ENCODE measurements at regions not wholly inside any gene's neighbourhood (a gene's known extent, or its start where the extent isn't known, plus 50 kb on each side); places are given as distances from the start of the nearest gene placed in this dataset.
"Not testable (repeated sequence)": the region's sequence is repeated elsewhere in the genome, so short reads cannot be mapped to it uniquely, and the experiment has no call there.

DNA sequence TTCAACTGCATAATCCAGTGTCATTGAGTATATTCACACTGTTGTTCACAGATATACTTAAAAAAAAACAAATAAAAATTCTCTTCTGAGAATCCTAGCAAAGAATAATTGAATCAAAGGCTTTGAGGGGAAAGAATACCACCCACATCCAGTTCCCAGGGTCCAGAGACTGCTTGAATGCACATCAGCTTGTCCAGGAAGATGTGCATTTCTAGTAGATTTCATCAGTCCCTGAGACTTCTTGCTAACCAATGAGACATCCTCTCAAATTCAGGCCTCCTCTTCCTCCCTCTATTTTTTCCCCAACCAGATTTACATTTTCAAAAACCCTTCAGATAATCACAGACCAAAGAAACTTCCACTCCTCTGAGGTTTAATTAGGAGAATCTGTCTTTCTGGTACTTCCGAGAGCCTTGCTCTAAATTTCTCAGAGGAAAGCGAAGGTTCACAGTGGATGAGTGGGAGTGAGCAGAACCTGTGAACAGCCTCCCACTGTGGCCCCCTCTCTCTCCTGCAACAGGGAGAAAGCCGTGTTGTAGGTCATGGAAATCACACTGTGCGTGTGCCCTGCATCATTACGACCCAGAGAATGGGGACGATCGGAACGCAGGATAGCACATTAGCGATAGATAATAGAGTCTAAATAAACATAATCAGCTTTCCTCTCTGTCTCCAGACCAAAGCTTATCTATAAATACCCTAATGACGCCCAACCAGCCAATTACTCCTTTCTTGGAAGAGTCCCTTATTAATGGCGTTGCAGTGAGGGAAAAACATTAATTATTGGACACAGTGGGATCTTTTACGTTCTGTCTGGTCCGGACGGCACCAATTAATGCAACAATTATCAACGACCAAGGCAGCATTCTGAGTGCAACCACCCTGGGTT lies 212.5 kb downstream of the EMX2 start:
- no peak for DNase-seq

DNA sequence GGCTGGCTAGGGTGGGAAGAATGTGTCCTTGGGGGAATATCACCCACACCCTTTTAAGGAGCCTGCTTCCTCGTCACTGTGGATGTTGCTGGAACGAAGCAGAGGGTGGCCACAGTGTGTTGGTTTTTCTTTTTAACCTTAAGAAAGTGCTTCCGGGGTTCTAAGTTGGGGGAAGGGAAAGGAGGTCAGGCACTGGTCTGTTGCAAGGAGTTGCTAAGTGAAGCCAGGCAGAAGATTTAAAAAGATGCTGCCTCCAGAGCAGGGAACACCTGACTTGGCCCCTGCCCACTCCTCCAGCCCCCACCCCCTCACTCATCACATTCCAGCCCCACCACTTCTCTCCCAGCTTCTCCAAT lies 213.1 kb downstream of the EMX2 start:
- no peak for DNase-seq

DNA sequence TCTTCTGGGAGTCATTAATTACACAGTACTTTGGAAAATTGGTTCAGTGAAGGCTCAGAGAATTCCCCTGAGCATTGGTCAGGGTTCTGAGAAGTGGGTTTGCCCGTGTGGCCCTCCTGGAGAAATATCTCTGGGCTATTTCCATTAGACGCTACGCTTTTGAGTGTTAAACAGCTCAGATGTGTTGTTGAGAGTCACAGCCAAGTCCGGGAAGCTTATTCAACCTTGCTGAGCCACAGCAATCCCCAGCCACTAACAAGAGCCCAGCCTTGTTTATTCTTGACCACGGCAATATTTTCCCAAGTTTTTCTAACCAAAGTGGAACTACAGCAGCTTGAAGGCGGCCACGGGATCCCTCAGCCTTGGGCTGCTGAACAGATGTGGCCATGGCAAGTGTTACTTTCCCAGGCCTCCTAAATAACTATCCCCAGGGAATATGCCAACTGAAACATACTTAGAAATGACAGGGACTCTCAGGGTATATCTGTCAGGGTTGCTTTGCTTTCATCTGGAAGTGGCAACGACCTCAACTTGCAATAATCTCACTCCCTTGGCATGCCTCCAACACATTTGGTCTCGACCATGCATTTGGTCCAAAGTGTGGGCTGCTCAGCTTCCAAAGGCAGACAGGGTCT lies 214.7 kb downstream of the EMX2 start:
- DNase-seq: no peak

DNA sequence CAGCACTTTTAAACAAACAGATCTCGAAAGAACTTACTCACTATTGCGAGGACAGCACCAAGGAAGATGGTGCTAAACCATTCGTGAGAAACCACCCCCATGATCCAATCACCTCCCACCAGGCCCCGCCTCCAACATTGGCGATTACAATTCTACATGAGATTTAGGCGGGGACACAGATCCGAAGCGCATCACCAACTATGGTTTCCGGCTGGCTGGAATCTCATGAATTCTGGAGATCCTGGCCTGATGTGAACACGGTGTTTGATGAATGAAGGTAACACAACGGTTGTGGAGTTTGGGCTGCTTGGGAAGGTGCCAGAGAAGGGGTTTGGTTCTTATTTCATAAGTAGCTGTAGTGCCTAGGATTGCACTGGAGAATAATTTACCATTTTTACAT lies 216.7 kb downstream of the EMX2 start:
- no peak for DNase-seq

DNA sequence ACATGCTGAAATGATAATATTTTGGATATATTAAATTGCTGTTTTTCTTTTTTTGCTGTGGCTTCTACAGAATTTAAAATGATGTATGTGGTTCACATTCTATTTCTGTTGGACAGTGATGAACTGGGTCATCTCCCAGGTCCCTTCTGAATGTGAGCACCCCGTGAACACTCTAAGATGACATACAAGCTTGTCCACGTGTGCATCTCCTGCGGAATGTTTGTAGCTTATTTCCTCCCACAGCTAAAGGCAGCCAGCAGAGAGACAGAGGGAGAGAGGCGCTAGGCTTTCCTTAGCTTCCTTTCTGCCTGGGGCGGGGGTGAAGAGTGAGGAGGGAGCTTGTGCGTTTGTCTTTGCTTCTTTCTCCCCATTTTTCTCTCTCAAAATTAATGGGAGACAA lies 219.1 kb downstream of the EMX2 start:
- no peak for DNase-seq

DNA sequence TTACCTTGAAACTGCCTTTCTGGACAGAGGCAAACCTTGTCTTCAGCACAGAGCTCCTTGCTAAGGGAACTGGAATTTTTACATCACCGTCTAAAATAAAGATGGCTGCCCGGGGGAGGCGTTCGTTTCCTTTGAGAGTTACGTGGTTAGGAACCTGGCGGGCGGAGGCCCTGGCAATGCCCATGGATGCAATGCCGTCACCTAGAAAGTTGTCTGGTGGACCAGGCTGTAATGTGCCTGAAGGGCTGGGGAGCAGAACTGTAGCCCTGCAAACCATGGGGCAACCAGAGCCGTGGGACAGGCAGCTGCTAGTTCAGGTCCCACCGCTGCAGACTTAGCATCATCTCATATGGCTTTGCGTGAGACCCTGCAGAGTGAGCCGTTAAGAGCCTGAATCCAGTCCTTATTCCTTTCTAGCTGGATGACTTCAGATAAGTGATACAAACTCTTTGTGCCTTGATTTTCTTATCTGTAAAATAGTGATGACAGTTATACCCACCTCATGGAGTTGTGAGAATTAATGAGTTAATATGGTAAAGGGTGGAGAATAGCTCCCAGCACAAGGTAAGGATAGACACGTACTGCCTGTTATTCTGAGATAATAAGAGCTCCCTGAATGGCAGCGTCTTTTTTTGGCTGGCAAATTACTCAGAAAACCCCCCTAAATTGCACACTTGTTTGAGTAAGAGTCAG lies 219.7 kb downstream of the EMX2 start:
- no peak for DNase-seq

DNA sequence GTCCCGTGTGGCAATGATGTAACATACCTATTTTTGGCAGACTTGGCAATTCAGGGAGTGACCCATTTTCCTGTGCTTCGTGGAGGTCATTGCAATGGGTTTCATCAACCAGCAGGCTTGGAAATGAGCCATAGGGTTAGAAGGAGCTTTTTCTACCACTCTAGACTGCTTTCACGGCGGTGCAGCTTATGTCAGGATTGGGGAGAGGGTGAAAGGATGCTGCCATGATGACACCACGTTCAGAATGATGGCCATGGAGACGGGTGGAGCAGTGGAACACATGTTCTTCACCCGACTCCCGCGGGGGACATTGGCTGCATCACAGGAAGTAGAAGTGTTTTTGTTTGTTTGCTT lies 220.2 kb downstream of the EMX2 start:
- DNase-seq: no peak

DNA sequence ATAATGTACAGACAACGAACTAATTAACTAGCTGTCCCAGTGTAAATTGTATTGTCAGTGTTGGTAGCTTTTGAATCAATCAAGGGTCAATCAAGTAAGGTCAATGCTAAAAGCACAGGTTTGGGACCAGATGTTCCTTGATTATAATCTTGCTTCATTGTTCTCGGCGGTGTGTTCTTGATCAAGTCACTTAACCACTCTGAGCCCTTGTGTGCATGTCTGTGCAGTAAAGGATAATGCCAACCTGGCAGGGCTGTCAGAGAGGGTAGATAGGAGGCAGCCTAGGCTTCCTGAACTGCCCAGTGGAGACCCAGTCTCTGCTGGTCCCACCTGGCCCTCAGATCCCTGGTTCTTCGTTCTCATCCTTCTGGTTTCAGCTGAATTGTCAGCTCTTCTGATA lies 221.0 kb downstream of the EMX2 start:
- no peak for DNase-seq

DNA sequence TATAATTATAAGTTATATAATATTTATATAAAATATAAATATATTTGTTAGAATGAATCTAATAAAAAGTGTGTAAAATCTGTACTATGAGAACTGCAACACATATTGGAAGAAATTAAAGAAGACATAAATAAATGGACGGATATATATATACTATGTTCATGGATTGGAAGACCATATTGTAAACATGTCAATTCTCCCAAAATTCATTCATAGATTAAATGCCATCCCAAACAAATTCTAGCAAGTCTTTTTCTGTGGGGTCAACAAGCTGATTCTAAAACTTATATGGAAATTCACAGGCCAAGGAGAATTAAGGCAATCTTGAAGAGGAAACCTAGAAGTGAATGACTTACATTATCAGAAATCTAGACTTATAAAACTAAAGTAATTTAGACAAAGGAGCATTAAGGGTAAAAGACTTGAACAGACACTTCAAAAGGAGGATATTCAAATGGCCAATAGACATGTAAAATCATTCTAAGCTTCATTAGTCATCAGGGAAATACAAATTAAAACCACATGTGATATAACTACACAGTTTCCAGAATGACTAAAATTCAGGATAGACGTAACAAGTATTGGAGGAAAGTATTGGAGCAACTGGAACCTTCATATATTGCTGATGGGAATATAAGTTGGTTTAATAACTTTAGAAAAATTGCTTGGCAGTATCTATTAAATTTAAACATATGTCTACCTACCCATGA lies 225.9 kb downstream of the EMX2 start:
- DNase-seq: no peak

DNA sequence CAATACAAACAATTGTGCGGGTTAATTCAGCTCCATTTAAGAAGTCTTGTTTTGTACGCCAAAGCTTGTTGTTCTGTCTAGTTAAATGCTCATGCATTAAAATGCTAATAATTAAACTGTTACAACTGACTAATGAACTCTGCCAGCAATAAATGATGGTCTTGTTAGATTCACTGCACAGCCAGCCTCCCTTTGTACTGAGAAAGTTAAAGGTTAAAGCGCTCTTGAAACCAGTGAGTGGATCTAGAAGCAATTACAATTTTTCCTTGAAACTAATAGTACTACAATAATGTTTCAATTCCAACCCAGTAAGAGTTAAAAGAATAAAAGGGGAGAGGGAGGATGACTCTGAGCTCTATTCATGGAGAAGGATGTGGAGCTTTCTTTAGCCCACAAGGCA lies 233.0 kb downstream of the EMX2 start:
- DNase-seq: no peak

DNA sequence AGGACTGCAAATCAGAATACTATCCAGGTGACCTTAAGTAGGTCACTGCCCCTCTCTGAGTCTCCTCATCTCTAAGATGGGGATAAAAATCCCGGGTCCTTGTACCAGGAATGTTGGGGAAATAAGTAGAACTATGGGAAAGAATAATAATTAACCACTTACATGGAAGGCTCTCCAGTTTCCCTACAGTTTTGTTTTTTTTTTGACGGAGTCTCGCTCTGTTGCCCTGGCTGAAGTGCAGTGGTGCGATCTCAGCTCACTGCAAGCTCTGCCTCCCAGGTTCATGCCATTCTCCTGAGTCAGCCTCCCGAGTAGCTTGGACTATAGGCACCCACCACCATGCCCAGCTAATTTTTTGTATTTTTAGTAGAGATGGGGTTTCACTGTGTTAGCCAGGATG lies 234.7 kb downstream of the EMX2 start:
- not testable (repeated sequence) for DNase-seq

DNA sequence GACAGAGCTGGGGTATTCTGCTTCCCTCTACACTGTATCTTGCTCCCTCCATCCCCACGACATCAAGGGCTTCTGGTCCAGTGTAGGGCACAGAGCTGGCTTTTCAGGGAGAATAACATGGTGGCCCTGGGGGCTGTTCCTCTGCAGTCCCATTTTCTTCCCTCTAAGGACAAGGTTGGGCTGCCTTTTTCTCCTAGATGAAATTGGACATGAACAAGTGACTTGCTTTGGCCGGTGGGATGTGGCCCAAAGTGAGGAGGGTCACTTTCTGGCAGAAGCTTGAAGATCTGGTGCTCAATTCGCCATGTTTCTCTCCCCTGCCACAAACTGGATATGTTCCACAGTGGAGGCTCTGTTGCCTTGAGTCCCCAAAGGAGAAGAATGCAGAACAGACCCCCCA lies 235.7 kb downstream of the EMX2 start:
- no peak for DNase-seq

DNA sequence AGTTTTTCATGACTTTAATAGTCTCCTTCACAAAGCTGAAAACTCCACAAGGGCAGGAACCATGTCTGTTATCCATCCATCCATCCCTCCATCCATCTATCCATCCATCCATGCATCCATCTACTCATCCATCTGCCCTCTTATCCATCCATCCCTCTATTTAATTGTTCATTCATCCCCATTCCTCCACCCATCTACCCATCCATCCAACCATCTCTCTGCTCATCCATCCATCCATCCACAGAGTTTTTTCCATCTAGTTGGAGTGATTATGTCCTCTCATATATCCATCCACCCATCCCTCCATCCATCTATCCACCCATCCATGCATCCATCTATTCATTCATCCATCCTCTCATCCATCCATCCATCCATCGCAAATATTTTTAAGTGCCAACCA lies 237.9 kb downstream of the EMX2 start:
- DNase-seq: no peak

DNA sequence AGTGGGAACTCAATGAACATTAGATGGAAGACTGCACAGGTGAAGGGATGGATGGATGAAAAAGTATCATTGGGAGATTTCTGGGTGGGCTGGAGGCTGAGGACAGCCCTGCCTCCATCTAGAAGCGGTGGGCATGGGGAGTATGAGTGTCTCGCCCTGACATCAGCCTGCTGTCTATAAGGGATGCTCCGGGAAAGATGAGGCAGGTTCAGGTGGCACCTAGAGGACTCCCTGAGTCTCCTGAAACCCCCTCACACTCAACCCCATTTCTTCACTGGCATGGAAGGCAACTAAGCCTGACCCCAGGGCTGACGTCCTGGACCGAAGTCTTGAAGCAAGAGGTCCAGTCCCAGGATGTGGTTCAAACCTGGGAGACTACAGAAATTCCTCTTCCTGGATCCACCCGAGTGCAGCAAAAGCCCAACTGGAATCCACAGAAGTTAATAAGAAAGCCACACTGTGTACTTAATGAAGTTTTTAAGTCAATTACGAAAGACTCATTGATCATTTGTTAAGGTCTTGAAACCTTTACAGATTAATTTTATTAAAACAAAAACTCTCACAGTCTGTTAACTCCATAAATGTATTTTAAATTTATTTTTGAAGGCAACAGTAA lies 238.8 kb downstream of the EMX2 start:
- DNase-seq: no peak

DNA sequence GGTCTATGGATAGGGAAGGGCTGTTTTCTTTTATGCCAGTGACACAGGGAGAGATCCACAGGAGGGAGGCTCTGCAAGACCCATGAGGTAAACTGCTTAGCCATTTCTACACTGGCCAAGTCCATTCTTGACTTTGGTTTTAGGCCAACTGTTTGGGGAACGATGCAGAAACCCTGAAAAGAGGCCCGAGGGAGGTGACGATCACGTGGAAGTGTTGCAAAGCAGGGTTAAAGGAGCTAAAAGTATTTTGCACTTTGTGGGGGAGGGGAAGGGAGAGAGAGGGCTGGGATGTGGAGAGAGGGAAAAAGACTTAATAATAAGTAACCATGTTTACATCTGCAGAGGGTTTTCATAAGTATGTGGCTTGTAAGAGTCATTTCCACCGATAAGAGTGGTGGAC lies 239.7 kb downstream of the EMX2 start:
- DNase-seq: no peak

DNA sequence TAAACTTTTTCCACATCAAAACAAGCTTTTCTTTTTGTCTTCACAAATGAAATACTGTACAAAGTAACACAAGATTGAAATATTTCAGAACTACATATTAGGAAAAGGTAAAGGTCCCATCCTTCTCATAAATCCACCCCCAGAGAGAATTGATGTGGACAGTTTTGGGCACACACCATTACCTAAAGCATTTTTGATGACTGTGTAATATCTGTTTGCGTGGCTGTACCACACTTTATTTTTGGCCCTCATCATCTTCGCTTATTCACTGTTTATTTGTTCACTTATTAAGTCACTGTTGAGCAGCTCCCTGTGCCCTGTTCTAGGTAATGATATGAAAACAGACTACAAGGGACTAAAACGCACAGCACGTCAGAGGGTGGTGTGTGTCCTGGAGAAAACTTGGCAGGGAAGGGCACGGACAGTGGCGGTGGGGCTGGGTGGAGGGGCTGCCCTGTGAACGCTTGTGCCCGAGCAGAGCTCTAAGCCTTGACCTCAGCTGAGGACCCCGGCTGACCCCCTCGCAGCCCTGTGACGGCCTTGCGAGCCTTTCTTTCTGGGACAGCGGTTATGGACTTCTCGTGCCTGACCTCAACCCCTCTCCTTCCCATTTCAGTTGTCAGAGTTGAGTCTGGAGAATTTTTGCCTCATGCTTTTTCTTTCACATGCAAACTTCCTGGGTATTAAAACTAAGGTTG lies 241.3 kb downstream of the EMX2 start:
- no peak for DNase-seq

DNA sequence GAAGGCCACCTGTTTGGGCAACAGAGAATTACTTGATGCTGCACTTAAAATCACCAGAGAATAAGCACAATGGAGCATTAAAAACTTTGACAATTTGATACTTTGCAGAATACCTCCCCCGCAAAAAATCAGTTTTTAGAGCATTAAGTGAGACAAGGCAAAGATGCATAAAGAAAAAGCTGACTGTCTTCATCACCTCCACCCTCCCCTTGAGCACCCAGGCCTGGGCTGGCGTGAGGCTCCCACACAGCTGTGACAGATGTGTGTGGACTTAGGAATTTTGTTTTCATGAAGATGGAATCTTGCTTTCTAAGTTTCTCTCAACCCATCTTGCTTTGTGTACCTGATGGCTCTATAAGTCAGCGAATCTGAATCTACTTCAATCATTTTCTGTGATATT lies 242.2 kb downstream of the EMX2 start:
- no peak for DNase-seq

DNA sequence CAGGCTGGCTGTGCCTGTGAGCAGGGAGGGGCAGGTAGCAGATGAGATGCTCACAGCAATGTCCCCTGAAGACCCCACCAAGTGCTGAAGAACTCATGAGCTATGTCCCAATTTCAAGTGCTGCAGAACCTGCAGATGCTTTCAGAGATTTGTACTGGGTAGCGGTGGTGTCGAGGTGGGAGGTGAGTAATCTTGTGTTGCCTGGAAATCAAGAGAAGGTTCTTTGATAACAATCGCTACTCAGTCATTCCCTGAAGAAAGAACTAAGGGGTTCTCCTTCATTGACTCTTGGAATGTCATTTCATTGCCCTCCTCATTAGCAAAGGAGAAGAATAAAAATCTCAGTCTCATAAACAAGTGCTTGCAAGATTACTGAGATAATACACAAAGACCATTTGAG lies 246.4 kb downstream of the EMX2 start:
- DNase-seq: no peak

DNA sequence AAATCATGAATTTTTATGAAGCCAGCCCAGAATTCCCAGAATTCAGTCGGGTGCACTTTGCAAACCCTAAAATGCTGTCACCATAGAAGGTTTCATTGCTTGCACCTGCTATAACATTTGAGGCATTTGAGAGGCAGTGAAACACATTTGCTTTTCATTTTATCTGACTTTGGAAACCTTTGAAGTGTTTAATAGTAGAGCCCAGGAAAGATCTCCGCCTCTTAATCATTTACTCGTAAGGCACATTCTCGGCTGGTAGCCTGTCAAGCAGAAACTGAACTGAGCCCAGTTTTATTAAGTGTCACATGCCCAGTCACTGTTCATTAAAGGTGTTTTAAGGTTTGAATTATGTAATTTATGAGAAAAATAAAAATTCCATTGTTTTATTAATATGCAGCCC lies 247.6 kb downstream of the EMX2 start:
- DNase-seq: no peak

DNA sequence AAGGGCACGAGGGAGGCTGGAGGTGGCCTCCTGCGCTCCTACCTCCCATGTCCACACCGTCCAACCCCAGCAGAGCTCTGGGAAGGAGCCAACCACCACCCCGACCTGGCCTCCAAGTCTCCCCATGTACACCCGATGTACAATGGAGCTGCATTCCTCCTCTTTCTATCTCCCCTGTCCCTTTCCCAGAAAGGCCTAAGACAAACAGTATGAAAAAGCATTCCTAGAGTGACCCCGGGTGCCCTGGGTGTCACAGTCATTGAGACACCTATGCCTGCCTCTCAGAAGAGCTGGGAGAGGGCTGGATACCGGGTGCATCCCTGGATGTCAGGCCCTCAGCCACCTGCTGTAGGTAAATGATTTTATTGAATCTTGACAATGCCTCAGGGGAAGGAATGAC lies 248.1 kb downstream of the EMX2 start:
- no peak for DNase-seq

DNA sequence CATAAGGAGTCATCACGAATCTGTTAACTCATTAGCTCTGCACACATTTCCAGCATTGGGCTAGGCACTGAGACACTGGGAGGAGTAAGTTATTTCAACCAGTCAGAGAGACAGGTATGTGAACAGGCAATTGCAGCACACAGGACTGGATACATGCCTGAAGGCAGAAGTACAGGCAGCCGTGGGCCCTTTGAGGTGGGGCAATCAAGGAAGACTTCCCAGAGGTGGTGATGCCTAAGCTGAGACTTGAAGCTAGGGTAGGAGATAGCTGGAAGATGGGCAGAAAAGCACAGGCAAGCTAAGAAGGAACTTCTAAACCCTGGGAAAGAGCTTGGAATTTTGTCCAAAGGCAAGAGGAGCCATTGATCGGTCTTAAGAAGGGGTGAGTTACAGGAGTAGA lies 249.7 kb downstream of the EMX2 start:
- DNase-seq: no peak

DNA sequence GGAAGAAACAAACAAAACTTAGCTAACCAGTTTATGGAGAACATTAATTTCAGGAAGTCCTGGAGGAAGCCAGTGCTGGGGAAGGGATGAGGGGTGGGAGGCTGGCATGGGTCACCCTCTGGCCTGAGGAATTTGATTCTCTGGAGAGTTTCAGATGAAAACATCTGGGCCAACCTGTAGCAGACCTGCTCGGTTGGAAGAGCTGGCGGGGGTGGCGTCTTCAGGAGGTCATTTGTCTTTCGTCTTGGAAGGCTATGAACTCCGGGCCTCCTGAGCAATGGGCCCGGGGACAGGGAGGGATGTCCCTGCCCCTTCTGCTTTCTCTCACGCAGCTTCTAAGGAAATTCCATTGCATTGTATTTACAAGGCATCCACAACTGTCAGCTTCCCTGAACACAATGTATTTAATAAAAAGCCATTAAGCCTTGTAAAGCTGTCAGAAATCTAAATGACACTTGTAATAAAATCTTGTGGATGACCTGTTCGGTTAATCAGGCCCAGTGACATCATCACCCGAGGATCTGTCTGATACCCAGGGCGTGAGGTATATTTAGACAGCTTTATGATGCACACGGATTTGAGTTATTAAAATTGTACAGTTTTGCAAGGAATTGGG lies 250.5 kb downstream of the RAB11FIP2 start:
- no peak for DNase-seq

All from T1000 (cell line).